ENCODE measurements at regions not wholly inside any gene's neighbourhood (a gene's known extent, or its start where the extent isn't known, plus 50 kb on each side); places are given as distances from the start of the nearest gene placed in this dataset.
A peak's percentile ranks its signal among the peaks of the same experiment; 100 is the strongest.

DNA sequence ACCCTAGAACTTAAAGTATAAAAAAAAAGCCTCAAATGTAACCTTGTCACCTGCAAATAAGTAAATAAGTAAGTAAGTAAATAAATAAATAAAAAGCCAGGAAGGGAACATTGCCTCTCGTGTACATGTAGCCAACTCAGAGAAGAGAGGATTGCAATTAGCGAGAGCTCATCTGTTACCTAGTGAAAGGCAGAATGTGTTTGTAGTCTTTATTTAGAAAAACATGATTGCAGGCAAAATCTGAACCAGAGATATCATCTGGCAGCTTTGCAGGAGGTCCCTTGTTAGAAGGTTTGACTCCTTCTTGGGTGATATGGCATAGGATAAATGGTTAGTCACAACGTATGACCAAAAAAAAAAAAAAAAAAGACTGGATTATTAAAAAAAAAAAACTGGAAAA is 71.6 kb upstream of the SYN2 start:
- Mint-ChIP-seq H3K27ac (no peak overlapping the region), H3K36me3 (ENCODE audit: low read depth) (no peaks in the 10 kb centered on the region), H3K27me3 (peaks cover 6% of the 10 kb centered on the region), H3K4me1 (ENCODE audit: low read depth) (no peaks in the 10 kb centered on the region), H3K9me3 (no peaks in the 10 kb centered on the region), H3K4me3 (no peak overlapping the region)
- TF ChIP-seq, protein P1, sequence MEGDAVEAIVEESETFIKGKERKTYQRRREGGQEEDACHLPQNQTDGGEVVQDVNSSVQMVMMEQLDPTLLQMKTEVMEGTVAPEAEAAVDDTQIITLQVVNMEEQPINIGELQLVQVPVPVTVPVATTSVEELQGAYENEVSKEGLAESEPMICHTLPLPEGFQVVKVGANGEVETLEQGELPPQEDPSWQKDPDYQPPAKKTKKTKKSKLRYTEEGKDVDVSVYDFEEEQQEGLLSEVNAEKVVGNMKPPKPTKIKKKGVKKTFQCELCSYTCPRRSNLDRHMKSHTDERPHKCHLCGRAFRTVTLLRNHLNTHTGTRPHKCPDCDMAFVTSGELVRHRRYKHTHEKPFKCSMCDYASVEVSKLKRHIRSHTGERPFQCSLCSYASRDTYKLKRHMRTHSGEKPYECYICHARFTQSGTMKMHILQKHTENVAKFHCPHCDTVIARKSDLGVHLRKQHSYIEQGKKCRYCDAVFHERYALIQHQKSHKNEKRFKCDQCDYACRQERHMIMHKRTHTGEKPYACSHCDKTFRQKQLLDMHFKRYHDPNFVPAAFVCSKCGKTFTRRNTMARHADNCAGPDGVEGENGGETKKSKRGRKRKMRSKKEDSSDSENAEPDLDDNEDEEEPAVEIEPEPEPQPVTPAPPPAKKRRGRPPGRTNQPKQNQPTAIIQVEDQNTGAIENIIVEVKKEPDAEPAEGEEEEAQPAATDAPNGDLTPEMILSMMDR (IDR thresholded peaks at IDR 0.05) = no peak
- CTCF ChIA-PET = no interaction called here
- intact Hi-C loops (cut with micrococcal nuclease) = no loop called here
- no peak for ATAC-seq
- POLR2A ChIA-PET = no interaction called here
- DNase-seq = no peak

DNA sequence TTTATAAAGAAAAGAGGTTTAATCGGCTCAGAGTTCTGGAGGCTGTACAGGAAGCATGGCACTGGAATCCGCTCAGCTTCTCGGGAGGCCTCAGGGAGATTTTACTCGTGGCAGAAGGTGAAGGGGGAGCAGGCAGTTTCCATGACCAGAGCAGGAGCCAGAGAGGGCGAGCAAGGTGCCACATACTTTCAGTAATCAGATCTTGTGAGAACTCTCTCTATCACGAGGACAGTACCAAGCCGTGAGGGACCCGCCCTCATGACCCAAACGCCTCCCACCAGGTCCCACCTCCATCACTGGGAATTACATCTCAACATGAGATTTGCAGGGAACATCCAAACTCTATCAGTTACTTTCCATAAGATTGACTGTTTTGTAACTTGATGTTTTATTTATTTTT is 70.7 kb upstream of the SYN2 start:
- Mint-ChIP-seq H3K36me3 (ENCODE audit: low read depth) (no peaks in the 10 kb centered on the region), H3K27ac (no peak overlapping the region), H3K4me1 (ENCODE audit: low read depth) (no peaks in the 10 kb centered on the region), H3K9me3 (no peaks in the 10 kb centered on the region), H3K4me3 (no peak overlapping the region), H3K27me3 (peaks cover 8% of the 10 kb centered on the region)
- TF ChIP-seq, protein P1 (IDR thresholded peaks at IDR 0.05) = no peak
- CTCF ChIA-PET = no interaction called here
- intact Hi-C loops (cut with micrococcal nuclease) = no loop called here
- no peak for DNase-seq
- ATAC-seq = no peak
- POLR2A ChIA-PET = no interaction called here

DNA sequence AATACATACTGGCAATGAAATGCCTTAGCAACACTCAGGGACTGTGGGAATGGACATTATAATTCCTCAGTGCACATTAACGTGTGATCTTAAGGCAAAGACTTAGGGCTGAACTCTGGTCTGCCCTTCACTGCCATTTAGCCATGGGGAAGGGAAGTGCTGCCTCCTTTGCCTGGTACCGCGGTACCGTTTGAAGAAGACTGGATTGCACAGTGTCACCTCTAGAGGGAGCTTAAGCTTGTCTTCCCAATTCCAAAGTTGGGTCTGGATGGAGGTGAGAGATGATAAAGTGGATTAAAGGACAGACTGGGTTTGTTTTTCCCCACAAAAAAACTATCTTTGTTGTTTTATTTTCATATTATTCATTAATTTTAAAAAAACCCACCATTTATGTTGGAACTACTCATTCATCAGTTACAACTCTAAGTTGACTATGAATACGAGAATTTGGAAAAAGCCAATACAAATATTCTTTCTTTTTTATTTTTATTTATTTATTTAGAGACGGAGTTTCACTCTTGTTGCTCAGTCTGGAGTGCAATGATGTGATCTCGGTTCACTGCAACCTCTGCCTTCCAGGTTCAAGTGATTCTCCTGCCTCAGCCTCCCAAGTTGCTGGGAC is 60.0 kb upstream of the SYN2 start:
- POLR2A ChIA-PET = no interaction called here
- Mint-ChIP-seq H3K27me3 (peaks cover 7% of the 10 kb centered on the region), H3K36me3 (ENCODE audit: low read depth) (no peaks in the 10 kb centered on the region), H3K9me3 (peaks cover 8% of the 10 kb centered on the region), H3K4me1 (ENCODE audit: low read depth) (no peaks in the 10 kb centered on the region), H3K4me3 (no peak overlapping the region), H3K27ac (no peak overlapping the region)
- intact Hi-C loops (cut with micrococcal nuclease) = no loop called here
- CTCF ChIA-PET = interaction anchor here (0.9 kb wide), 1 partner anchor 64 kb away, joined by 3 read pairs; no protein-coding TSS in a partner anchor
- DNase-seq (no peak), ATAC-seq (no peak)
- TF ChIP-seq, protein P1 (IDR thresholded peaks at IDR 0.05) = peak; percentile 22

DNA sequence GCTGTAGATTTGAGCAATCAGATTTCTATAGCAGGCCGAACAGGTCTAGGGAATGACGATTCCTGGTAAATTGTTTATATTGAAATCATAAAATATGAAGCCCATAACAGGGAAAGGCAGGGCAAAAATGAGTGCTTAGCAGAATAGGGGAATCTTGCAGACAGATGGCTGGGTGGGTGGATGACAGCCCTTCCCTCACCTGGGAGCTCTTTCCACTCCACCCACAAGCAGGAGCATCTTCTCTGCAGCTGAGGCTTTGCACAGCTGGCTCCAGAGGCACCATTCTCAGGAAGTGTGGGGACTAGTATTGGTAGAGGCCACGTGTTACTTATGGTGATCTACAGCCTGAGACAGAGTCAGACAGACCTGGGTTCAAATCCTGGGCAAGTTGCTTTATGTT is 55.9 kb upstream of the SYN2 start:
- Mint-ChIP-seq H3K27me3 (peaks cover 20% of the 10 kb centered on the region), H3K36me3 (ENCODE audit: low read depth) (no peaks in the 10 kb centered on the region), H3K4me1 (ENCODE audit: low read depth) (no peaks in the 10 kb centered on the region), H3K4me3 (no peak overlapping the region), H3K9me3 (peaks cover 8% of the 10 kb centered on the region), H3K27ac (no peak overlapping the region)
- ChIA-PET POLR2A (no interaction called here), CTCF (no interaction called here)
- intact Hi-C loops (cut with micrococcal nuclease) = no loop called here
- TF ChIP-seq, protein P1 (IDR thresholded peaks at IDR 0.05) = no peak
- ATAC-seq (no peak), DNase-seq (no peak)

DNA sequence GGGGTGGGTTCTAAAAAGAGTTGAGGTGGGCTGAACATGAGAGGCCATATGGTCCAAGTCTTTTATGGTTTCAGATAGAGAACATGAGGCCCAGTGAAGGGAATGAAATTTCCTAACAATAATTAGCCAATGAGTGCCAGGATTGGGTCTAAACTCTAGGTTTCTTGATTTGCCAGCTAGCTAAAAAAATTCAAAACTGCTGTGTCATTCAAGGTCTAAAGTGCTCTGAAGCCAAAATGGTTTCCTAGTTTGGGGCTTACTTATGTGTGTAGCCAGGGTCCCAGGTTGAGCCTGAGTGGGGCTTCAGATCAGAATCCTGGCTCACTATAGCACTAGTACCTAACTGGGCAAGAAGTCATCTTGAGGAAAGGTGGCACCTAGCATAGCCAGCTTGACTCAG is 55.3 kb upstream of the SYN2 start:
- no peak overlapping the region for H3K4me3 Mint-ChIP-seq
- ATAC-seq (no peak), DNase-seq (no peak)
- H3K36me3 Mint-ChIP-seq (ENCODE audit: low read depth) = no peaks in the 10 kb centered on the region
- no peak overlapping the region for H3K27ac Mint-ChIP-seq
- peaks cover 6% of the 10 kb centered on the region for H3K9me3 Mint-ChIP-seq
- H3K4me1 Mint-ChIP-seq (ENCODE audit: low read depth) = no peaks in the 10 kb centered on the region
- peaks cover 20% of the 10 kb centered on the region for H3K27me3 Mint-ChIP-seq
- intact Hi-C loops (cut with micrococcal nuclease) = no loop called here
- ChIA-PET CTCF (no interaction called here), POLR2A (no interaction called here)
- TF ChIP-seq, protein P1 (IDR thresholded peaks at IDR 0.05) = no peak

Measured in activated CD8-positive, alpha-beta T cell treated with anti-CD3 and anti-CD28 coated beads for 36 hours (primary cell).